CD4-positive, alpha-beta T cell treated with Interleukin-17A for 1 hour (primary cell): ENCODE measurements at regions not wholly inside any gene's neighbourhood (a gene's known extent, or its start where the extent isn't known, plus 50 kb on each side); places are given as distances from the start of the nearest gene placed in this dataset.
"Not testable (repeated sequence)": the region's sequence is repeated elsewhere in the genome, so short reads cannot be mapped to it uniquely, and the experiment has no call there.

Source experiments
- DNase-seq: peaks from one replicate; pipeline ENCODE4 v3.0.0-alpha.2; 2020

GRCh38 chr11:13782390-13783075 is 114.1 kb downstream of the FAR1 start:
- no peak for DNase-seq

GRCh38 chr11:13784441-13784840 is 116.0 kb downstream of the FAR1 start:
- DNase-seq = no peak

DNA sequence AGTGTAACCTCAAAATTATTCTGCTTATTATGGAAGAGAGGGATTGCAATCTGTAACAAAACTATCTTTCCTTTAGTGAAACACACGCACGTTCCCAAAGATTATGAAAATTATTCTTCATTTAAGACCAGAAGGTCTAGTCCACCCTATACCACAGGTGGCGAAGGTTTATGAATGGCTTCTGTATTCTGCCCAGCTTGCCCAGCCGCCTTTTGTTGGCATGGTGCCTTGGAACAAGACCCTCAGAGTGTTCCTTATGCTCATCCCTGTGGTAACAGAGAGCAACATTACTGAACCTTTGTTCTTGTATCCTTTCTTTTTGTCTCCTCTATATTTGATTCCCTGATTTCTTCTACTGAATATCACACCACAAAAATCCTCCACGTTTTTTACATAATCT is 116.4 kb downstream of the FAR1 start:
- DNase-seq = no peak

DNA sequence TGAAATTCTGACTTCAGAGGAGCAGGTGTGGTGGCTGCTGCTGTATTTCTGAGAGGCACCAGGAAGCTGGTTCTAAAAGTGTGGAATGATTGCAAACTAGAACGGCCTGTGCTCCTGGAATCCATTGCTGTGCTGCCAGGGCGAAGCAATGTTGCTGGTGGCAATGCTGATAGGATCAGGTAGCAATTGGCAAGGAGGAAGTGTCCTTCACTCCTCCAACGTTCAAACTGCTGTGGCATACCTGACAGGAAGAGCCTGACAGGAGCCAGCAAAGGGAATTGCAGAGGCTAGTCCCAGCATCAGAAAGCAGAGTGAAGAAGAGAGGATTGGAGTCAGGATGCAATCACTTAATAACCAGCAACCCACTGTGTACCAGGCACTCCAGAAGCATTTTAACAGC is 118.2 kb downstream of the FAR1 start:
- DNase-seq = no peak

DNA sequence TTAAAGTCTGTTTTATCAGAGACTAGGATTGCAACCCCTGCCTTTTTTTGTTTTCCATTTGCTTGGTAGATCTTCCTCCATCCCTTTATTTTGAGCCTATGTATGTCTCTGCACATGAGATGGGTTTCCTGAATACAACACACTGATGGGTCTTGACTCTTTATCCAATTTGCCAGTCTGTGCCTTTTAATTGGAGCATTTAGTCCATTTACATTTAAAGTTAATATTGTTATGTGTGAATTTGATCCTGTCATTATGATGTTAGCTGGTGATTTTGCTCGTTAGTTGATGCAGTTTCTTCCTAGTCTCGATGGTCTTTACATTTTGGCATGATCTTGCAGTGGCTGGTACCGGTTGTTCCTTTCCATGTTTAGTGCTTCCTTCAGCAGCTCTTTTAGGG is 129.1 kb downstream of the FAR1 start:
- DNase-seq = not testable (repeated sequence)

- no peak for DNase-seq
These were observed 132.4 kb downstream of the FAR1 start for GRCh38 chr11:13800901-13801300.

- no peak for DNase-seq
These were observed 144.2 kb upstream of the SPON1 start for GRCh38 chr11:13818325-13818724.

GRCh38 chr11:13826505-13827278 is 135.8 kb upstream of the SPON1 start:
- DNase-seq = no peak

DNA sequence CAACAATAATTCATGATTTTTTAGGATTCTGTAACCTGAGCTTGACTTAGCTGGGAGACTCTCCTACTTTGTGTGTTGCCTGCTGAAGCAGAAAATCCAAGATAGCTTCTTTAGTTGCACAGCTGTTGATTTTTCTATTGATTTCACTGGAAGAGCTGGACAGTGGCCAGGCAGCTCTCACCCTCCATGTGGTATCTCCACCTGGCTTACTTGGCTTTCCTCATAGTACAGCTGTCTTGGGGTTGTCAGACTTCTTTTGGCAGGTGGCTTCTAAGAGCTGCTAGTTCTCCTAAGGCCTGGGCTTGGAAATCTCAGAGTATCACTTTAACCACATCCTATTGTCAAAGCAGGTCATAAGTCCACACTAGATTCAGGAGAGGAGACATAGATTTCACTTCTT is 130.8 kb upstream of the SPON1 start:
- no peak for DNase-seq

- no peak for DNase-seq
These were observed 128.1 kb upstream of the SPON1 start for GRCh38 chr11:13834463-13834862.

DNA sequence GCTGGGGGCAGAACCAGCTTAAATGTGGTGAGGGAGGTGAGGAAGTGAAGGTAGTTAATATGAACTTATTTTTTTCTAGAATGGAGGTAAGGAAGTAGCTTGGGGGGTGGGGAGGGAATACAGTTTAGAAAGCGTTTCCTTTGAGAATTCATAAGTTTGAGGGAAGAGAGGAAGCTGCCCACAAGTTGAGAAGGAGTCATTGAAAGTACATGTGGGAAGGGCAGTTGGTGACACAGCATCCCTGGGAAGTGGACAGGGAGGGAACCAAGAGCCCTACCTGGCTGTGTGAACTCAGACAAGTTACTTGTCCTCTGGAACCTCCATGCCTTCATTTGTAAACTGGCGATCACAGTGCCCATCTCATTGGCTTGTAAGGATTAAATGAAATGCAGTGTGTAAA is 125.9 kb upstream of the SPON1 start:
- DNase-seq = no peak

GRCh38 chr11:13837286-13837685 is 125.2 kb upstream of the SPON1 start:
- no peak for DNase-seq

- no peak for DNase-seq
These were observed 121.1 kb upstream of the SPON1 start for GRCh38 chr11:13841393-13841792.

DNA sequence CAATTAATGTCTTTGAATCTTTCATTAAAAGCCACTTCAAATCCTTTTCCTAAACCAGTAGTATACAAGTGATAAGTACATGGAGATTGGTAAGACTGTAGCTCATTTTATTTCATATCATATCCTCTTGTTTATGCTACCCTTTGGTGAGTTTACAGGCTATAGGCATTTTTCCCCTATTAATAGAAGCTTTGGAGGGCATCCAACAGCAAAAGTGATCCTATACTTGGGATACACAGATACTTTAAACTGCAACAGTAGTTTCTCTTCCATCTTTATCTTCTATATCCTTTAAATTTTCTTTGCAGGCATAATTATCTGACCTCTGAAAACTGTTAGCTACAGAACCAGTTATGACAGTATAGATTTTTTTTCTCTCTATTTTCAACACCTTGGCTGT is 114.5 kb upstream of the SPON1 start:
- no peak for DNase-seq

DNA sequence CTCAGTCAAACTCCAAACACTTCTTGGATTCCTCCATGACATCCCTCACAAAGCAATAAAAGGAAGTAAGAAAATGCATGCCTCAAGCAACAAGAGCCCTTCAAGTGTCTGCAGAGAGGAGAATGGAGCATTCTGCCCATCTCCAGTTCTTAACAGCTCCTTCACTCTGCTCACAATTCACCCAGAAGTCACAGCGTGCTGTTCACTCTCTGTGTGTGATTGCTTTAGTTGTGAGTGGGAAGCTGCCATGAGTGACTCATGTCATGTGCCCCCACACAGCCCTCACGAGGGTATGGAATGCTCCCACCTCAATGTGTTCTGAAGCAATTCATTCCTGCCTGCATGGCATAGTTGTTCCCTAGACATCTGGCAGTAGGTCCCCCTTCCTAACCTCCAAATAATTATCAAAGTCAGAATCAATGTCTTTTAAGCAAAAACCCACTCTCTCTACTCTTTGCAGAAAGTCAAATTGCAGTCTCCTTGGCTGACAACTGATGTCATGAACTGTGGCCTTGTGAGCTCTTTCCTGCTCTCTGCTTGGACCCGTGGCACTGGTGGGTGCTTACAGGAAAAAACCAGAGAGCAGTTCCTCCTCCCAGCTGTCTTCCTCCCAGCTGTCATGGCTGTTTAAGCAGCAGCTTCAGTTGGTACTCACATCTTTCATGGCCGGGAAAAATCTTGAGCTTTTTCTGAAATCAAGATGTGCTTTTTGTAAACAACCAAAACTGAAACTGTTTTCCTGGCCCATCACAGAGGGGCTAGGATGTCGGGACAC is 112.1 kb upstream of the SPON1 start:
- DNase-seq = no peak

GRCh38 chr11:13851691-13852090 is 110.8 kb upstream of the SPON1 start:
- no peak for DNase-seq

DNA sequence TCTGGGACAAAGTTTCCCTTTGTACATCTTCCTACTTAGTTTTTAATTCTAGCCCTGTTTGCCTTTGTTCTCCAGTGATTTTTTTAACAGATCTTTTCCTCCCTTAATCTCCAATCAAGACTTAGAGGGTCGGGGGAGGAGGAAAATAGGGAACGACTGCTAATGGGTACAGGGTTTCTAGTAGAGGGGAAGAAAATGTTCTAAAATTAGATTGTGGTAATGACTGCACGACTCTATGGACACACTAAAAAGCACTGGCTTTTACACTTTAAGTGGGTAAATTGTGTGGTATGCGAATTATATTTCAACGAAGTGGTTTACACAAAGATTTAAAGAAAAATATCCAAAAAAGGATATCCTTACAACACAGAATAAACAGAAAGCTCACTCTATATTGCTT is 110.0 kb upstream of the SPON1 start:
- no peak for DNase-seq

- no peak for DNase-seq
These were observed 104.7 kb upstream of the SPON1 start for GRCh38 chr11:13857828-13858227.

DNA sequence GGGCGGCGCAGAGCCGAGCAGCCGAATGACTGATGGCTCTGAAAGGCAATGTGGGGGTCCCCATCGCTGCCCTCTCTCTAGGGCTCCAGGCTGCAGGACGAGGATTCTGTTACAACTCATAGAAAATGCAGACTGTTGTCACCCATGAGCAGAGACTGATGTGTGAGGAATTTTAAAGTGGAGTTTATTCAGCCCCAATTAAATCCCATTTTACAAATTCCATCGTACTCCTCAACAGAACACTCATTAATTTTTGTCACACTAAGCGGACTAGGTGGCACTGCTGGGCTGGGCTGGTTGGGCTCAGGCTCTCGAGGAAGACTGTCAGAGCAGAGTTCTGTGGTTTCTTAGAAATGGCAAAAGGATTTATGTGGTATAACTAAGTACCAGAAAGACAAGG is 102.6 kb upstream of the SPON1 start:
- peak; percentile 35 for DNase-seq

- peak; percentile 6 for DNase-seq
These were observed 101.1 kb upstream of the SPON1 start for GRCh38 chr11:13861411-13861810.

DNA sequence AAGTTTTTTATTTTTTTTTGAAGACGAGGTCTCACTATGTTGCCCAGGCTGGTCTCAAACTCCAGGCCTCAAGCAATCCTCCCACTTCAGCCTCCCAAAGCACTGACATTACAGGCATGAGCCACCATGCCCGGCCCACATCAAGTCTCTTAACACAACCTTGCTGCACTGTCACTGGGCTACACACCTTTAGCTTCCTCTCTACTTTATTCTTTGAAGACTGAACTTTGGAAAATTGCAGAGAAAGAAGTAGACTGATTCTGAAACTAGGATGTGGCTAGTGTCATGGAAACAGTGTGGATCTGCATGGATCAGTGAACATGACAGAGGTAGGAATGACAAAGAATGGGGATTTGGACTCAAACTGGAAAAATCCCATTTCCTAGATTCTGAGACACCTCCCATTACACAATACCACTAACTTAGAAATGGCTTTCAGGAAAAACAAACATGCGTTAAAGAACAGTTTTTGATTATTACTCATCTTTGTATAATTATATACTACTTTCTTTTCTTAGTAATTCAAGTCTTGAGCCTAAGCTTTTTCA is 99.6 kb upstream of the SPON1 start:
- no peak for DNase-seq

DNA sequence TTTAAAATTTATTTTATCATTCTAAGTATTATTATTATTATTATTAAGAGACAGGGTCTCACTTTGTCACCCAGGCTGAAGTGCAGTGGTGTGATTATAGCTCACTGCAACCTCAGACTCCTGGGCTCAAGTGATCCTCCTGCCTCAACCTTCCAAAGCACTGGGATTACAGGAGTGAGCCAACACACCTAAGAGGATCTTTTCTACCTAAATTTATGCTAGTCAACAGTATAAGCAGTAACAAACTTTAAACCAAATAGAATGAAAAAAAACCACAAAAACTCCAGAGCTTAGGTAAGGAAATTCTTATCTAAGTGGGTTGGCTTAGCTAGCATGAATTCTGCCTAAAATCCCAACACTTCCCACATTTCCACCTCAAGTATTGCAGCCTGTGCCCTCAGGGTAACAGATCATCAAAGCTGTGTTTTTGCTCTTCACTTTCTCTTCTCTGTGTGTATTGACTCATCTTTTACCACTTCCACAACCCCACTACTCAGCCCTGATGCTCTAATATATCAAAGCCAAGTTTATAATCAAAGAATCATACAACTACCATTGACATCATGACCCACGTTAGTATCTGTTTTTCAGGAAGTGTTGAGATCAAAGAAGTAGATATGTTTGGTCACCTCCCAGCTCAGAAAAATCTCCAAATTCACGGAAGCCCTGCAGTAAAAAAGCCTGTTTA is 93.7 kb upstream of the SPON1 start:
- DNase-seq = peak; percentile 82

- no peak for DNase-seq
These were observed 93.1 kb upstream of the SPON1 start for GRCh38 chr11:13869398-13869886.
